ENCODE measurements at regions not wholly inside any gene's neighbourhood (a gene's known extent, or its start where the extent isn't known, plus 50 kb on each side); places are given as distances from the start of the nearest gene placed in this dataset.
A peak's percentile ranks its signal among the peaks of the same experiment; 100 is the strongest.
"Not testable (repeated sequence)": the region's sequence is repeated elsewhere in the genome, so short reads cannot be mapped to it uniquely, and the experiment has no call there.

DNA sequence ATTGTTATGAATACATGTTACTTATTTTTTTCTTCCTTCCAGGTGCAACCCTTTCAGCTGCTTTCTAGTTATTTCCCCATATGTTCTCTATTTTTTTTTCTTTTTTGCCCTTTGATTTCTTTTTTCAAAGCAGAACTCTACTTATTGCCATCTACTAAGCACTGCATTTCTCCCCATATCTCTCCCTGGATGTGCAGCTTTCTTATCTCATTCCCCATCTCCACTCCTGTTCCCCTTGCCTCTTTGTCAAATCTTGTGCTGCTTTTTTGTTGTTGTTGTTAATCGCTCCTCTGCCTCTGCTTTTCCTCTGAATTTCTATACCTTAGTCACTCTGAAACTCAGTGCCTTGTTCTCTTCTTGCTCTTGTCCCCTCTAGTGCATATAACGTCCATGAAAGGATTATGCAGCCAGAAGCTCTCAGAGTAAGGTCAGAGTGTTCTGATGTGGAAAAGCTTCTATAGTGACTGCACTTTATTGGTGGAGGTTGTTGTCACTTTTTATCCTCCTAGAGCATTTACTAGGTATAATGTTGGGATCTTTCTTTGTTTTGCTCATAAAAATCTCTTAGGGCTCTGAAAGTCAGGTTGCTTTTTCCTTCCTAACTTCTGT lies 51.1 kb upstream of the JADE1 start:
- no peak for DNase-seq (ENCODE audit: low spot score)

DNA sequence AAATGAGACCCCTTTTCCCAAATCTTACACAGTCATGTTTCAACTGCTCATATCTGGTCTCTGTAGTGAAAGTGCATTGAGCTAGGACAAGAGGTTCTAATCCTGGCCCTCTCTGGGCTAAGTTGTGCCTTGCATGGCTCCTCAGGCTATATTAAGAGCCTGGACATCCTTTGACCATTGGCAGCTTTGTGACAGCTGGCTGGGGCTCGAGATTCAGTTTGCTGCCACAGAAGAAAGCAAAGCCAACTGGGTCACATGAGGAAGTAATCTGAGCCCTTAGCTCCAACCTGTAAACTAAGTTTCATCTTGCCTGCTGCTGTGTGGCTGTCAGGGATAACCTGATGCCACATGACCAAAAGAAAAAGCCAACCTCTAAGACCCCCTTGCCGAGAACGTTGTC lies 51.8 kb upstream of the JADE1 start:
- DNase-seq (ENCODE audit: low spot score), result peak; percentile 11

DNA sequence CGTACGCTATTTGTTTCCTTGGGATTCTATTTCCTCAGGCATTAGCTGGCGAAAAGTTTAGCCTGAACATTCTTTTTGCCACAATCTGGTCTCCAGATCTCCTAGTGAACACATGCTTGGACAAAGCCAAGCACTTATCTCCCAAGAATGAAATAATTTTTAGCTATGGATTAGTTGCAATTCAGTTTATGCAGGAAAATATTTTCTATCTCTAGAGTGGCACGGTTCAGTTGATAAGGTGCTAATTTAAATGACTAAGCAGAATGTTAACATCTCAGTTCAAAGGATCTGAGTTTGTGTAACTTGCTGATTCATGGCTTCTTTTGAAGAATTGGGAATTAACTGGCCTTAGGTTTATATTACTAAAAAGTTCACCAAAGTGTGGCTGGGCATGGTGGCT lies 58.1 kb upstream of the JADE1 start:
- DNase-seq (ENCODE audit: low spot score), result no peak

DNA sequence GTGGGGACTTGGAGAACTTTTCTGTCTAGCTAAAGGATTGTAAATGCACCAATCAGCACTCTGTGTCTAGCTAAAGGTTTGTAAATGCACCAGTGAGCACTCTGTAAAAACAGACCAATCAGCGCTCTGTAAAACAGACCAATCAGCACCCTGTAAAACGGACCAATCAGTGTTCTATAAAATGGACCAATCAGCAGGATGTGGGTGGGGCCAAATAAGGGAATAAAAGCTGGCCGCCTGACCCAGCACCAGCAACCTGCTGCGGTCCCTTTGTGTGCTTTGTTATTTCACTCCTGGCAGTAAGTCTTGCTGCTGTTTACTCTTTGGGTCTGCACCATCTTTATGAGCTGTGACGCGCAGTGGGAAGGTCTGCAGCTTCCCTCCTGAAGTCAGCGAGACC lies 67.8 kb upstream of the JADE1 start:
- not testable (repeated sequence) for DNase-seq (ENCODE audit: low spot score)

DNA sequence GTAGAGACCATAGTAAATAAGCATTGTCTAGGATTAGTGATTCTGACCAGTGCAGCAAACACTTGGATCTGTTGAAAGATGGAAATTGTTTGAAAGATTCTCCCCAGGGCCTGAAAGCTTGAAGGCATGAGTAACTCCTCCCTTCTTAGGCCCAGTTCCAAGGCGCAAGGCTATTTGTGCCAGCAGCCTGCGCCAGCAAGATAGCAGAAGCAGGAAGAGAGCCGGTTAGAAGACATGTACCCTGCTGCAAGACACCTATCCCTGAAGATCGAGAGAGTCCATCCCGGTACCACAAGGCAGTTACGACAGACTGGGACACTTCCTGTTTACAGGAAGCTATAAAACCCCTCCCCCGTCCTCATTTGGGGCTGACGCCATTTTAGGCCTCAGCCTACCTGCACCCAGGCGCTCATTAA lies 72.4 kb upstream of the JADE1 start:
- no peak for DNase-seq (ENCODE audit: low spot score)

DNA sequence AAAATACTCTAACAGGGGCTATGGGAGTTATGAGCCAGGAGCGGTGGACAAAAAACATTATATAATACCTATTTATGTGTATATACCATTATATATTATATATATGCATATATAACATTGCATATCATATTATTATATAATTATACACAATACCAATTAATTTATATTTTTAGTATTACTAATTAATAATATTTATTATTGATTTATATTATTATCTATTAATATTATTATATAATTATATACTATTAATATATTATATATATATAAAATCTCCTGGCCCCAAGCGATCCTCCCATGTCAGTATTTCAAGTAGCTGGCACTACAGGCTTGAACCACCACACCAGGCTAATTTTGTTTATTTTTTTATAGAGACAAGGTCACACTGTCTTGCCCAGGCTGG lies 73.8 kb upstream of the JADE1 start:
- no peak for DNase-seq (ENCODE audit: low spot score)

DNA sequence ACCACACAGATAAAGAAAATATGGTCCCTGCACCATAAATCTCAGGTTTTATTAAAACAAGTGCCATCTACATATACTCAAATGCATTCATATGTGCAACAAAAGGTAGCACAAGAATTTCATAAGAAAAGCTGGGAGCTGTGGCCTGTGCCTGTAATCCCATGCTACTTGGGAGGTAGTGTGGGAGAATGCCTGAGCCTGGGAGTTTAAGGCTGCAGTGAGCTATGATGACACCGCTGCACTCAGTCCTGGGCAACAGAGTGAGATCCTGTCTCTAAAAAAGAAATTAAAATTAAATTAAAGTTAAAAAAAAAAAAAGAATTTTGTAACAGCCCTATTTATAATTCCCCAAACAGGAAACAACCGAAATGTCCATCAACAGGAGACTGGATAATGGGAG lies 81.3 kb upstream of the JADE1 start:
- DNase-seq (ENCODE audit: low spot score), result no peak

DNA sequence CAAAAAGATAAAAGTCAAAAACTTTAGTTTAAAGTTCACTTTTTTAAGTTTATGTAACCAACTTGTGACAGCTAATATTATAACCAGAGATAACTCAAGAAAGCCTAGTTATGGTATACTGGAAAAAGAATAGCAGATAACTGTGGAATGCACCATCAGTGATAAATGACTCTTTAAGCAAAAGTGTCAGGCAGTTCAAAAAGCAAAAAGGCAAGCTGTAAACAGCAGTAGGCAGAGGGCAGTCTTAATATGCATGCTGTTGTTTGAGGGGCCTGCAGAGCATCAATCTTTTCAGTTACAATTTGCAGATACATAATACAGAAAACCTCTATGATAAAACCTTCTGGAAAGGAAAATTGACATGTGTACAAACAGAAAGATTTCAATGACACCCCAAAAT lies 81.8 kb upstream of the JADE1 start:
- no peak for DNase-seq (ENCODE audit: low spot score)

DNA sequence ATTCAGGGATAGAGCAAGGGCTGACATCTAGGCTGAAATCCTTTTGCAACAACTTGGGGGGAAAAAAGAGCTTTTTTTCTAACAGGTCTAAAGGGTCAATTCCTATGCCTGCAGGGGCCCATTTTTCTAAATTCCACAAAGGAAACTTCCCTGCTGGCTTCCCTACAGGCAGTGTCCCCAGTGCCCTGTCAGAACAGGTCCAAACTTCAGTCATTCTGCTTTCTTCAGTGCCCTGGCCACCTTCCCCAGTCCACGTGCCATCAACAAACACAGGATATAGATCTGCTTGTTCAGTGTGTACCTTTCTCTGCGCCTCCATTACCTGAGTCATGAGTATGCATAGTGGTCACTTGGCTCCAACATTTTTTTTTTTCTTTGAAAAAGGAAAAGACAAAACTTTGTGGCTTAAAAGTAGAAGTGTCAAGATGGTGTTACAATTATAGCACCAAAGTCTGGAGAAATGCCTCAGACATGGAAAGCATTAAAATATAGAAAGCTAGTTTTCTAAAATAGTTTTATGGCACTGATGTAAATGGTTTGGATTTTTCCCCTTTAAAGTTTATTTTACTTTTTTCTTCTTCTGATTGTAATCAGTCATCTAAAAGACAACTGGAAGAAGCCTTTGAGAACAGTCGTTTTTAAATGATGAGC lies 84.0 kb upstream of the JADE1 start:
- no peak for DNase-seq (ENCODE audit: low spot score)

DNA sequence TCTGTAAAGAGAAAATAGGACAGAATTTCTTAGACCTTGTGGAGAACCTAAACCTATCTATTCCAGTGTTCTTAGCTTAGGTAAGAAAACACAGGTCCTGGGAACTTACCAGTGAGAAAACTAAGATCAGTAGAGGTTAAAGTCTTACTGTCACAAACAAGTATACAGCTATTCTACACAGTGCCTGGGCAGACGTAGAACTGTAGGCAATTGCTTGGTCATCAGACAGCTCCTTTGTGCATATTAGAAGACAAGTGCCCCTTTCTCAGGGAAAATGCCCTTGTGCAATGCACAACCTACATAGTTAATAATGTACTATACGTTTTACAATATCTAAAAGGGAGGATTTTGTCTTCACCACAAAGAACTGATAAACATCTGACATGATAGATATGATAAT lies 86.6 kb upstream of the JADE1 start:
- DNase-seq (ENCODE audit: low spot score), result no peak

DNA sequence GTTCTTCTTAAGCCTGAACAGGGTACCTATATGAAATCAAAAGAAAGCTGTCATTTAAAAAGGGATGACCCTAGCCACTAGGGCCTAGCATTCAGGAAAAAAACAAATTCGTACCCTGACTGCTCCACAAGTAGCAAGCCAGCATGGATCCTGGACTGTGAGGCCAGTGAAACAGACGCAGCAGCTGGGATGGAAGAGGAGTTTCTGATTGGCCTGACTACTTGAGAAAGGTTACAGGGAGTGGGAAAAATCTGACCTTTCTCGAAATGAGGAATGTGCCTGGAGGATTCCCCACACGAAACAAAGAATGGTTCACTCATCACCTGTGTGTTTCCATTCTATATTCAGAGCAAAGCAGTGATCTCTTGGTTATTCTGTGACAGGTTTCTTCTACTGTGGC lies 87.6 kb upstream of the JADE1 start:
- no peak for DNase-seq (ENCODE audit: low spot score)

DNA sequence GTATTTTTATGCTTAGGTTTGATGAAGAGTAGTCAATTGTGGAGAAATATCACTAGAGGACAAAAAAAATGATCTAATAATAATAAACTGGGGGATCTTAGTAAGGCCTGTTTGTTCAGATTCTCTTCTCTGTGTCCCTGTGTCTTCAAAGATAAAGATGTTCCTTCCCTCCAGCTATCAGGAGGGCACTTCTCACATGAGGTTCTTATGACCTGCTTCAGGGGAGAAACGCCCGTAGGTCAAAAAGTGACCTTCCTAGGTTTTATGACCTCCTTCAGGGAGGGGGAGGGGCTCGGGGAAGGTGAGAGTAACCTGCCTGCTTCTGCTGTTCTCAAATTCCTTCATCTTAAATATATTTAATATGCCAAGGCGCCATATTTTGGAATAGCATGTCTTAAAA lies 89.2 kb upstream of the JADE1 start:
- no peak for DNase-seq (ENCODE audit: low spot score)

DNA sequence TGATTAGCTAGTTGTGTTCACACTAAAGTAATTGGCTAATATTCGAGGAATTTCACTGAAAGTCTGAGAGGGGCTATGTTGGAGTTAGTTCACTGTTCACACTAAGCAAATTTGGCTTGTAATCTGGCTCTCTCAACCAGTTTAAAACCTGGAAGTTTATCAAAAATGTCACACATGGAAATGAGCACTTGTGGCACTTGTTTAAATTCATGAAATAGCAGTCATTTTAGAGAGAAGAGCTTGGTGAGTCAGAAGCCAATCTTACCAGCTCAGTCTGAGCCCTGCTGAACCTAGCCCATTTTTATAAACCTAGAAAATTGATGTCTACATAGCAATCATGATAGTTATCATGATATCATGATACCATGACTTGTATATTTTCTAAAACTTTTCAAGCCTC lies 90.7 kb upstream of the JADE1 start:
- peak; percentile 70 for DNase-seq (ENCODE audit: low spot score)

DNA sequence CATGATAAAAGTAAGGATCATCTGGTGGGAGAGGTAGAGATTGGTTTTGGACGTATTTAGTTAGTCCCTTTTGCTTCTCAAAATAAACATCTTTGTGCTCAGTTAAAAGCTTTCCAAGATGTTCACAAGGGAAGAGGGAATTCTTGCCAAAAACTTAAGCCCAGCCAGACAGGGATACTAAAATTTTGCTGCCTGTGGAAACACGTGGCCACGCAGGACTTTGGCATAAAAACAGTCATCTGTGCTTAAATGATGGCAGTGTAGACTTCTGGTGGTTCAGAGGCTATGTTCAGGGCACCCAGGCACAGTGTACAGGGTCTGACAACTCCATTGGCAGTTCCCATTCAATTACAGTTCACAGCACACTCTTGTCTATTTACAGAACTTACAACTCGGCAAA lies 93.2 kb upstream of the JADE1 start:
- DNase-seq (ENCODE audit: low spot score), result no peak

DNA sequence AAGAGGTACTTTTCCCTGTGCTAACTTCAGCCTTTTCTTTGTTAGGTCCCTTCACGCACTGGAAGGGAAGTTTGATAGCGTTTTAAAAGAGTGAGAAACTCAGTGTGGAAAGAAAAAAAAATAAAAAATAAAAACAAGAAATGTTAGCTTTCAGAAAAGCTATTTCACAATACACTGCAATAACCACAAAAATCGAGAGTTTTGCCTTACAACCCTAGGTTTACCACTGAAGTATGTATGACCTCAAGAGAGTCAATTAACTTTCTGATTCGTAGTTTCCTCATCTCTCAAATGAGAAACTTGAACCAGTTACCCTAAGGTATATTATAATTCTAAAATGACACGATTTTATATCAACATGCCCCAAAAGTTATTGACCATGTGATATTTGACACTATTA lies 93.9 kb upstream of the JADE1 start:
- peak; percentile 67 for DNase-seq (ENCODE audit: low spot score)

DNA sequence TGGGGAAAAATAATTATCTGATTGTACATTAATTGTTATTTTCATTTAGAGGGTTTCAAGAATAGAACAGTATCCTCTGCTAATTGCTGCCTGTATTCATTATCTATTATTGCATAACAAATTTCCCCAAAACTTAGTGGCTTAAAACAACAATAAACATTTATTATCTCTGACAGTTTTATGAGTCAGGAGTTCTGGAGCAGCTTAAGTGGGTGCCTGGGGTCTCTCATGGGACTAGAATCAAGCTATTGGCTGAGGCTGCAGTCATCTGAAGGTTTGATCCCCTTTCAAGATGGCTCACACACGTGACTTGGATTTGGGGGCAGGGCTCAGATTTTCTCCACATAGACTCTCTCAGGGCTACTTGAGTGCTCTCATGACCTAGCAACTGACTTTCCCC lies 98.1 kb upstream of the JADE1 start:
- DNase-seq (ENCODE audit: low spot score), result no peak

DNA sequence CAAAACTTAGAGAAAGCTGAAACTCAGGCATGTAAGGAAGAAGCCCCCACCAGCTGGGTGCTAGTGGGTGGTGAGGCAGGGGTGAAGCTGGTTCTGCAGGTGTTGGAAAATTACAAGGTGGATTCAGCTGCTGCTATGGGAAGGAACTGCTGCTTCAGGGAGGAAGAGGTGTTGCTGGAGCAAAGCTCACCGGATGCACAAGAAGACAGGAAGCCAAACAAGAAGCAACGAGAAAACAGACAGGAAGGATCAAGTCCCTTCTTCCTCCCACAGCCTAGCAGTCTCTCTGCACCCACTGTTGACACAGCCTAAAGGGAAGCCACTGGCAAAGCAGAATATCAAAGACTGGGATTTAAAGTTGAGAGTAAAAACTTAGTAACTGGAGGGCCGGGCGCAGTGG lies 100.2 kb upstream of the JADE1 start:
- DNase-seq (ENCODE audit: low spot score), result no peak

DNA sequence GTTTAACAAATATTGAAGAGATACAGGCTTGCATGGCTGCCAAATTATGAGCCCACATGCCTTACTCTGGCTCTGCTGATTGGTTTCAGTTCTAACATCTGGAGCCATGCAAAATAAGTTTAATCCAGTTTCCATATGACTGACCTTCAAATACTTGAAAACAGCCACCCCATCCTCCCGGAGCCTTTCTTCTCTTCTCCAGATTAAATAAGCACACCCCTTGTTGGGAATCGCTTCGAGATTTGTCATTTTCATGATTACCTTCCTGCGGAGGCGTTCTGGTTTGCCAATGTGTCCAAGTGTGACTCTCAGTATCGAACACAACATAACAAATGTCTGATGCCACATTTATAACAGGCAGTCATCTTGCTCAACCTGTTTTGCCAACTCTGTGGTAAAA lies 101.6 kb upstream of the JADE1 start:
- peak; percentile 51 for DNase-seq (ENCODE audit: low spot score)

DNA sequence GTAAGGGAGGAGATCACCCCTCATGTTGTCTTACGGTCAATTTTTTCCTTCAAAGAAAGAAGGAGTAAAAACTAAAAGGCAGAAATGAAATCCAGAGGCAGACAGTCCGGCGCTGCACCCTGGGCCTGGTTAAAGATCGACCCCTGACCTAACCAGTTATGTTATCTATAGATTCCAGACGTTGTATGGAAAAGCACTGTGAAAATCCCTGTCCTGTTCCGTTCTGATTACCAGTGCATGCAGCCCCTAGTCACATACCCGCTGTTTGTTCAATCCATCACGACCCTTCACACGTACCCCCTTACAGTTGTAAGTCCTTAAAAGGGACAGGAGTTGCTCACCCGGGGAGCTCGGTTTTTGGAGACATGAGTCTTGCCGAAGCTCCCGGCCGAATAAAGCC lies 105.6 kb upstream of the JADE1 start:
- DNase-seq (ENCODE audit: low spot score), result no peak

DNA sequence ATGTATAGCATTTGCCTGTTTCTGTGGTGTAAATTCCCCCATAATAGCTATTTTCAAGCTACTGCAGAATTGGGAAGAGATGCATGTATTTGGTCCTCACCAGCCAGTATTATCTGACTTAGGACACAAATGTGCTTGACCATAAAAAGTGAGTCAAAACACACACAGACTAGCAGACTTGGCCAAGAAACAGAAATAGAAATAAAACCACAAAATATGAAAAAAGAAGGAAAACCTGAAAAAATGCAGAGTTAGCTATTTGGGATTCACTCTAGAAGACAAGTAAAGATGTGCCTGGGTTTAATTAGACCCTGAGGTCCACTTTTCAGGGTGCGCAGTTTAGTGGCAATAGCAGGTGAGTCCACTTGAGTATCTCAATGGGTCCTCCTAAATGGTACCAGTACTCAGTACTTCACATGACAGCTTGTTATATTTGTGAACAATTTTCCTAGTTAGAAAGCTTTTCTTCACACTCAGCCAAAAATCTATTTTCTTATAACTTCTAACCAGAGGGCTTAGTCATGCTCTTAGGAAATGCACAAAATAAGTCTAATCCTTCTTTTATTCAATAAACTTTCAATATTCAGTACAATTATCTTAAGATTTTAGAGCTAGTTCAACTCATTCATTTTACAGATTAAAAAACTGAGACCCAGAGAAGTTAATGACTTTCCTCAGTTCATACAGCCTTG lies 108.7 kb upstream of the JADE1 start:
- DNase-seq (ENCODE audit: low spot score), result peak; percentile 20

DNA sequence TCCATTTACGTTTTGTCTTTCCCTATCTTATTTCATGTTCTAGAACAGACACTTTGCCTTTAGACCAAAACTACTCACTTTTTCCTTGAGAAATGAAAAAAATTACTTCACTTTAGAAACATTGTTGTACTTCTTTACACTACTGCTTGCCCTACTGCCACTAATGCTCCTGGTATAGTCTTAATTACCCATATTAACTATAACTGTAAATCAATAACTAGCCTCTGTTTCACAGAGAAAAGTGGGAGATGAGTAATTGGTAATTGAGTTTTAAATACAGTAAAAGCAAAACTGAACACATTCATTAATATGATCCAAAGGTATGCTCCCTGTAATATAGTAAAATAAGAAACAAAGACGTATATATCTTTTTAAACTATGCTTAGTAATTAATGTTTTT lies 111.1 kb upstream of the JADE1 start:
- no peak for DNase-seq (ENCODE audit: low spot score)

DNA sequence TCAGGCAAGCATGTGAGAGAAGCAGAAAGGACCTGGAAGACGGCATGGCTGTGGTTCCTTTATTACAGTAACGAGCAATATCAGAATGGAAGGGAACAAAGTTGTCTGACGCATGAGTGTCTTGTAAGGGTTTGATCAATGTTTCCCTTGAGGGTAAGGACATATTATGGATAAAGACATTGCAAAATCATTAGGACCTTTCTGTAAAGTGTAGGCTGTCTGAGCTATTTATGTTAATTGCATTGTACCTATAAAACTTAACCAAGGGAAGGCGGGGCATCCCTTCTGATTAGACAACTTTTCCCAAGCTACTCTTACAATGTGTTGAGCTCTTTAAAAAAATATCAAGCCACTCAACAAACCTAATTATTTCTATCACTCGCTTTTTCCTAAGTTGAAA lies 112.2 kb upstream of the JADE1 start:
- DNase-seq (ENCODE audit: low spot score), result no peak

DNA sequence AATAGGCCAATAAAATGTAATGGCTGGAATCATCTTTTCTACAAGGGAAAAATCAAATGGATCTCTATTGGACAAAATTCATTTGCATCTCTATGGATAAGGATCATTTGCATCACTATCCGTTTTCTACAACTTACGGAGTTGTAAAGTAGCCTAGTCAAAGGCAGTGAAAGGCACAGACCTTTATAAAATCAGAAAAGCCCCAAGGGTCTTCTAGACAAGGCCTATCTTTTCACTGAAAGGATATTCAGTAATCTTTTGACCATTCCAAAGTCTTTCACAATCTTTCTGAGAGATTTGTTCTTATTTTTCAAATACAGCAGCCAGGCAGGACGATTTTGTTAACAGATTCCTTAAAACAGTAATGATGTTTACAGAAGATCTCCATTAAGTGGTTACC lies 119.5 kb upstream of the JADE1 start:
- no peak for DNase-seq (ENCODE audit: low spot score)

Data from AG20443 (cell line).